ENCODE measurements at regions not wholly inside any gene's neighbourhood (a gene's known extent, or its start where the extent isn't known, plus 50 kb on each side); places are given as distances from the start of the nearest gene placed in this dataset.

- no peak for TF ChIP-seq CTCF (IDR thresholded peaks at IDR 0.05; ENCODE audit: insufficient read depth, low read depth, low read length)
- no peak for TF ChIP-seq EZH2 (IDR thresholded peaks at IDR 0.05; ENCODE audit: insufficient read depth, low read length)
Observed at GRCh38 chr2:65869296-65869695, 436.9 kb upstream of the SPRED2 start.
